Loucy (cell line): ENCODE measurements at regions not wholly inside any gene's neighbourhood (a gene's known extent, or its start where the extent isn't known, plus 50 kb on each side); places are given as distances from the start of the nearest gene placed in this dataset.

Experiments used
- H2AFZ ChIP-seq: fragments of 200-600 bp; sonication (generic); 2 replicates; pipeline ENCODE4 v1.6.0; 2016; ENCODE audit warnings: antibody characterized with exemption, mild to moderate bottlenecking, low read length, moderate library complexity
- H3F3A ChIP-seq: fragments of 200-600 bp; 2 replicates; pipeline ENCODE4 v1.6.0; 2016; ENCODE audit warnings: antibody characterized with exemption, low read depth, mild to moderate bottlenecking
- H3K27me3 ChIP-seq: fragments of 200-600 bp; sonication (generic); 2 replicates; pipeline ENCODE4 v1.6.1; 2014; ENCODE audit warnings: low read length, mild to moderate bottlenecking; ENCODE audit not compliant: insufficient read depth, poor library complexity, severe bottlenecking
- H3K36me3 ChIP-seq: fragments of 200-600 bp; sonication (generic); 2 replicates; pipeline ENCODE4 v1.6.1; 2016; ENCODE audit warnings: low read length; ENCODE audit not compliant: insufficient read depth
- H3K4me1 ChIP-seq: fragments of 200-600 bp; sonication (generic); 2 replicates; pipeline ENCODE4 v1.5.1; 2014; ENCODE audit warnings: low read length, mild to moderate bottlenecking; ENCODE audit not compliant: insufficient read depth, poor library complexity, severe bottlenecking
- H3K4me2 ChIP-seq: fragments of 200-600 bp; sonication (generic); 2 replicates; pipeline ENCODE4 v1.6.0; 2014; ENCODE audit warnings: antibody characterized with exemption, low read length, low read depth, mild to moderate bottlenecking; ENCODE audit not compliant: poor library complexity, severe bottlenecking
- H3K4me3 ChIP-seq: fragments of 200-600 bp; sonication (generic); 2 replicates; pipeline ENCODE4 v1.5.1; 2014; ENCODE audit warnings: low read length, mild to moderate bottlenecking, mixed read lengths; ENCODE audit not compliant: poor library complexity, severe bottlenecking
- H3K79me2 ChIP-seq: fragments of 200-600 bp; sonication (generic); 2 replicates; pipeline ENCODE4 v1.6.1; 2014; ENCODE audit warnings: low read length; ENCODE audit not compliant: insufficient read depth
- H3K9ac ChIP-seq: fragments of 200-600 bp; sonication (generic); 2 replicates; pipeline ENCODE4 v1.6.0; 2014; ENCODE audit warnings: mild to moderate bottlenecking, low read depth, low read length, moderate library complexity; ENCODE audit not compliant: poor library complexity, severe bottlenecking
- H3K9me2 ChIP-seq: fragments of 200-600 bp; sonication (generic); replicated peaks from 2 replicates; pipeline ENCODE4 v1.6.1; 2016; ENCODE audit warnings: low read depth, low read length, mixed read lengths
- H3K9me3 ChIP-seq: fragments of 200-600 bp; sonication (generic); 2 replicates; pipeline ENCODE4 v1.6.1; 2014; ENCODE audit warnings: mild to moderate bottlenecking, antibody characterized with exemption, low read length, low read depth; ENCODE audit not compliant: insufficient read depth
- H4K20me1 ChIP-seq: fragments of 200-600 bp; sonication (generic); 2 replicates; pipeline ENCODE4 v1.6.0; 2014; ENCODE audit warnings: antibody characterized with exemption, low read length, mild to moderate bottlenecking; ENCODE audit not compliant: insufficient read depth, poor library complexity, severe bottlenecking
- EZH2phosphoT487 ChIP-seq: fragments of 200-600 bp; IDR thresholded peaks from 2 replicates; pipeline ENCODE4 v1.6.1; 2018; ENCODE audit warnings: antibody characterized with exemption, mild to moderate bottlenecking, moderate library complexity, borderline replicate concordance
- TF ChIP-seq, protein P1 (sequence below): fragments of 200-600 bp; sonication (generic); conservative IDR thresholded peaks from 2 replicates; pipeline ENCODE4 v1.5.1; 2014; ENCODE audit warnings: mild to moderate bottlenecking, antibody characterized with exemption, low read length

DNA sequence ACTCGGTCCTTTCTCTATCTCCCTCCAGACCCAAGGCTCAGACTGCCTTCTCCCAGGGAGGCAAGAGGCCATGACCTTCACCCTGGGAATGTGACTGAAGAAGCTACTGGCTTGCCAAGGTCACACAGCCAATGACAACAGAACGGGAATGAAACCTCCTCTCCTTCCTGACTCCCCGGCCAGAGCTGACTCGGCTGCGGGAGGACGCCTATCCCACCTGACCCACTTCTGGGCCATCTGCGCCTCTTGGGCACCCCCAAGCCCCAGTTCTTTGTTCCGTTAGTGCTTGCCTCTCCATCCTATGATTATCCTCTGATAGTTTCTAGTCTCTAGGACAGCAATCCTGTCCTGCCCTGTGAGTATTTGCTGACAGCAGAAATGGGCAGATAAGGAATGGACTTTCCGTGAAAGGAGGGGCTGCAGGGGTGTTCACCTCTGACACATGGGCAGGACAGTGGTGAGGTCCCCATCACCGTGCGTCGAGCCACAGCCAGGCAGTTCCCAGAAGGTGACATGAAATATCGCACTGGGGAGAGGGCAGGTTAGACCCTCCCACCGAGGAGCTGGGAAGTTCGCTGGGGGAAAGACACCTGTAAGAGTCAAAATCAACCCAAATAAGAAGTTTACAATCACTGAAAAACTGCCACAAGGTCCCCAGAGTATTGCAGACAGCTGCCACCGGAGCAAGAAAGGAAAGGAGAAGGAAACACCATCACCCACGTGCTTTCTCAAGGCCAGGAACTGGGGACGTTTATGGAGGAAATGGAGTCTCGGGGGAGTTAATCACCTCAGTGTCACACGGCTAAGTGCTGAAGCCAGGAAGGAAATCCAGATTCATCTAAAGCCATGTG, 63.0 kb downstream of the INSIG1 start:
- Histone ChIP-seq H3K79me2 (peaks cover 14% of the 10 kb centered on the region; the same call in 1 of the 2 replicates), H3K27me3 (no peaks in the 10 kb centered on the region), H3K9ac (peak overlapping the region; percentile 94), H3K9me3 (no peaks in the 10 kb centered on the region), H3F3A (peaks cover 16% of the 10 kb centered on the region), H3K4me1 (peaks cover 75% of the 10 kb centered on the region), H3K4me2 (peak overlapping the region; percentile 89), H3K4me3 (peak overlapping the region; percentile 61), H3K36me3 (no peaks in the 10 kb centered on the region), H2AFZ (peak overlapping the region; percentile 4; the same call in 1 of the 2 replicates), H3K9me2 (no peaks in the 10 kb centered on the region), H4K20me1 (no peaks in the 10 kb centered on the region)
- TF ChIP-seq, protein P1, sequence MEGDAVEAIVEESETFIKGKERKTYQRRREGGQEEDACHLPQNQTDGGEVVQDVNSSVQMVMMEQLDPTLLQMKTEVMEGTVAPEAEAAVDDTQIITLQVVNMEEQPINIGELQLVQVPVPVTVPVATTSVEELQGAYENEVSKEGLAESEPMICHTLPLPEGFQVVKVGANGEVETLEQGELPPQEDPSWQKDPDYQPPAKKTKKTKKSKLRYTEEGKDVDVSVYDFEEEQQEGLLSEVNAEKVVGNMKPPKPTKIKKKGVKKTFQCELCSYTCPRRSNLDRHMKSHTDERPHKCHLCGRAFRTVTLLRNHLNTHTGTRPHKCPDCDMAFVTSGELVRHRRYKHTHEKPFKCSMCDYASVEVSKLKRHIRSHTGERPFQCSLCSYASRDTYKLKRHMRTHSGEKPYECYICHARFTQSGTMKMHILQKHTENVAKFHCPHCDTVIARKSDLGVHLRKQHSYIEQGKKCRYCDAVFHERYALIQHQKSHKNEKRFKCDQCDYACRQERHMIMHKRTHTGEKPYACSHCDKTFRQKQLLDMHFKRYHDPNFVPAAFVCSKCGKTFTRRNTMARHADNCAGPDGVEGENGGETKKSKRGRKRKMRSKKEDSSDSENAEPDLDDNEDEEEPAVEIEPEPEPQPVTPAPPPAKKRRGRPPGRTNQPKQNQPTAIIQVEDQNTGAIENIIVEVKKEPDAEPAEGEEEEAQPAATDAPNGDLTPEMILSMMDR, result no peak
- TF ChIP-seq EZH2phosphoT487, result no peak

DNA sequence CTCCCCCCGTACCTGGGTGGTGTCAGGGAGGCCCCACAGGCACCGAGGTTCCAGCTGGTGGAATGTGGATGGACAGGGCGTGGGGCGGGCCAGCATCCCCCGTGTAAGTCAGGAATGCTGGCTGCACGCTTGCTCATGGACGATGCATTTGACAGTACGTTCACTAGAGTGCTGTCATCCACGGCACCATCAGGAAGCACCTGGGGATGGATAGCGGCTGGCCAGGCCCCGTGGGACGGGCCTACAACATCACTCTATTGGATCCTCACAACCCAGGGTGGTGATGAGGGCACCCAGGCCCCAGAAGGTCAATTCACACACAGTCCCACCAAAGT, 63.6 kb downstream of the INSIG1 start:
- peaks cover 75% of the 10 kb centered on the region for H3K4me1 ChIP-seq
- no peaks in the 10 kb centered on the region for H3K27me3 ChIP-seq
- H3K4me2 ChIP-seq, result peak overlapping the region; percentile 89
- H3K9me2 ChIP-seq, result no peaks in the 10 kb centered on the region
- TF ChIP-seq, protein P1, result no peak
- no peak for TF ChIP-seq EZH2phosphoT487
- H3K9me3 ChIP-seq, result no peaks in the 10 kb centered on the region
- H3F3A ChIP-seq, result peaks cover 16% of the 10 kb centered on the region
- H3K79me2 ChIP-seq, result peaks cover 14% of the 10 kb centered on the region; the same call in 1 of the 2 replicates
- H3K4me3 ChIP-seq, result peak overlapping the region; percentile 61
- H4K20me1 ChIP-seq, result no peaks in the 10 kb centered on the region
- peak overlapping the region; percentile 94 for H3K9ac ChIP-seq
- H2AFZ ChIP-seq, result no peak overlapping the region
- no peaks in the 10 kb centered on the region for H3K36me3 ChIP-seq

DNA sequence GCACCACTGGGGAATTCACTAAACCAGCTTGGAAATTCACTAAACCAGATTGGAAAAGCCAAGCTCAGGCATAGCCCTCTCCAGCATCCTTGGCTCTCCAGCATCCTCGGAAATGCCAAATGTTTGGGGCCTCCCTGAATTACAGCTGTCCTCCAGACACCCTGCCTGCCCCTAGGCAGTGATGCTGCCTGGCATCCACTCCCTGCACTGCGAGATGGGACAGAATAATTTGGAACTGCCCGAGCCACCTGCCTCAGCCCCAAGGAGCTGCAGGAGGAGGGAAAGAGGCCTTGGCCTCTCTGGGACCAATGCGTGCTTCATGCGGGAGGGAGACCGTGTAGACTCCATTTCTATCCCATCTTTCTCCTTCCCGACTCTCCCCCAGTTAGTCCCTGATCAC, 64.3 kb downstream of the INSIG1 start:
- Histone ChIP-seq H2AFZ (no peak overlapping the region), H3K9me3 (no peaks in the 10 kb centered on the region), H3F3A (peaks cover 16% of the 10 kb centered on the region), H4K20me1 (no peaks in the 10 kb centered on the region), H3K9ac (peak overlapping the region; percentile 94), H3K79me2 (peaks cover 14% of the 10 kb centered on the region; the same call in 1 of the 2 replicates), H3K4me2 (peak overlapping the region; percentile 89), H3K27me3 (no peaks in the 10 kb centered on the region), H3K4me1 (peaks cover 72% of the 10 kb centered on the region), H3K36me3 (no peaks in the 10 kb centered on the region), H3K9me2 (no peaks in the 10 kb centered on the region), H3K4me3 (peak overlapping the region; percentile 61)
- no peak for TF ChIP-seq EZH2phosphoT487
- TF ChIP-seq, protein P1, result no peak
